ENCODE measurements at regions not wholly inside any gene's neighbourhood (a gene's known extent, or its start where the extent isn't known, plus 50 kb on each side); places are given as distances from the start of the nearest gene placed in this dataset.
"Not testable (repeated sequence)": the region's sequence is repeated elsewhere in the genome, so short reads cannot be mapped to it uniquely, and the experiment has no call there.

DNA sequence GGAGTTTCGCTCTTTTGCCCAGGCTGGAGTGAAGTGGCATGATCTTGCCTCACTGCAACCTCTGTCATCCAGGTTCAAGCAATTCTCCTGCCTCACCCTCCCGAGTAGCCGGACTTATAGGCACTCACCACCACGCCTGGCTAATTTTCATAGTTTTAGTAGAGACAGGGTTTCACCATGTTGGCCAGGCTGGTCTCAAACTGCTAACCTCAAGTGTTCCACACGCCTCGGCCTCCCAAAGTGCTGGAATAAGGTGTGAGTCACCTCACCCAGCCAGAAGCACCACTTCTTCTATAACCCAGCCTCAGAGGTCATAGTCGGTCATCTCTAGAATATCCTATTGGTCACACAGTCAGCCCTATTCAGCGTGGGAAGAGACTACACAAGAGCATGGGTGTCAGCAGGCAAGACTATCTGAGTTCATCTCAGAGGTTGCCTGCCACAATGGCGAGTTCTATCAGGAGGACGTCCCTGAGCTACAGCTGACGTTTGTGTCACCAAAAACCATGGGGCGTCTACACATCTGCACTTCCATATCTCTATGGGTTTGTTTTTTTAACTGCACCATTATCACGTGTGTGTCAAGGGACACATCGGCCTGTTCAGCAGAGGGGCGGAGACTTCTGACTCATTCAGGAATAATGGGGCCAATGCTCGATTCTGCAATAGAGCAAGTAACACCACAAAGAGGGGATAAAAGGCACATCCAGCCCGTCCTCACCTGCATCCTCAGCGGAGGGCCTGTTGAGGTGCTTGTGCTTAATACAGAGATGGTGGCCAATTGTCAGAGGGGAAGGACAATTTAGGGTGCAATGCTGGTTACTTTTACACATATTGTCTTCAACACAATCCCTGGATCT, 256.3 kb upstream of the IRF2BP2 start:
- DNase-seq (ENCODE audit: low read depth, low spot score): no peak

DNA sequence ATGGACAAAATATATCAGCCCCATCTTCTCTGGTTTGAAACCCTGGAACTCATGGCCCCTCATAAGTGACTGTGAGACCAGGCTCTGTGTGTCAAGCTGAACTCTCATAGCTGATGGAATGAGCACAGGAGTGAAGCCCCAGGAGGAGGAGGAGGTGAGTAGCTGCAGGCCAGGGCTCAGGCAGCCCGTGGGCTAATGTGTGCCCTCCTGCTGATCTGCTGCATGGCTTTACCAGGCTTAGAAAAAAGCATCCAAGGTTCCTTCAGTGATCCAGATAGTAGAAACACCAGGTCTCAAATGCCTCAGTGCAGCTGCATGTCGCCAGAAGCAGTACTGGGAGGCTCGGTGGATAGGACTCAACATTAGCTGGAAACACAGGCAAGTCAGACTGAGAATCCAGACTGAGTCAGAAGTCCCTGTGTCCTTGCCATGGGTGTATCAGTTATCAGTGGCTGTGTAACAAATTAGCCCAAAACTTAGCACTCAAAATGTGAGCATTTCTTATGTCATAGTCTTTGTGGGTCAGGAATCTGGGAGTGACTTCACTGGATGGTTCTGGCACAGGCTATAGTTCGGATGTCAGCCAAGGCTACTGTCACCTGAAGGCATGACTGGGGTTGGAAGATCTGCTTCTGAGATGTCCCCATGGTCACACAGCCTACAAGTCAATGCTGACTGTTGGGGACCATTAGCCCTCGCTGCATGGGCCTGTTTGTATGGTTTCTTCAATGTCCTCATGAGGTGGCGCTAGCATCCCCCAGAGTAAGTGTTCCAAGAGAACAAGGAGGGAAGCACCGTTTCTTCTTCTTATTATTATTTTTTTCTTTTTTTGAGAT, 255.4 kb upstream of the IRF2BP2 start:
- DNase-seq (ENCODE audit: low read depth, low spot score): no peak

DNA sequence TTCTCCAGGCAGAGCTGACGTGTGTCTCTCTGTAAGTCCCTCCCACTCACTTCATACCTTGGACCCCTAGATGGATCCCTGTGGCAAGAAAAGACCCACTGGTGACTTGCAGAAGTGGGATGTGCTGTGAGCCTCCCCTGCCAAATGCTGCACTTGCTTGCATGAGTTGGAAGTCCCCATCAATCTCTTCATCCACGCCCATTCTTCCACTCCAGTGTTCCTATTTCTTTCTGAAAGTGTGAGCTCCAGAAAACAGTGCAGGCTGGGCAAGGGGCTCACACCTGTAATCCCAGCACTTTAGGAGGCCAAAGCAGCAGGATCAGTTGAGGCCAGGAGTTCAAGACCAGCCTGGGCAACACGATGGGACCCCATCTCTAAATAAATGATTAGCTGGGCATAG, 254.1 kb upstream of the IRF2BP2 start:
- no peak for DNase-seq (ENCODE audit: low read depth, low spot score)

DNA sequence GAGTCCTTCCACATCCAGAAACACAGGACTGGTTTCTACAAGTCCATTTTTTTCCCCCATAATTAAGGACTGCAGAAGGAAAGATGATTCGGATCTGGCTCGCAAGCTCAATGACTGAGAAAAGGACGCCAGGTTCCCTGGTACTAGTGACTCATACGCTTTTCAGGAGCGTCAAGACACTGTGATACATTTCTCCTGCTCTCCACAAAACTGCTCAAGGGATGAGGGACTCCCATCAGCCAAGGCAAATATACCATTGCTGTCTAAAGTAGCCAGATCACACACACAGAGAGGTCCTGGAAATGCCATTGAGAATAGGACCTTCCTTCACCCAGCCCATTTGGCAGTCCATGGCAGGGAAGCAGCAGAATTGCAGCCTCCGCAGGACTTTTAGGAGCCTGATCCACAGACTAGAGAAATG, 253.6 kb upstream of the IRF2BP2 start:
- no peak for DNase-seq (ENCODE audit: low read depth, low spot score)

DNA sequence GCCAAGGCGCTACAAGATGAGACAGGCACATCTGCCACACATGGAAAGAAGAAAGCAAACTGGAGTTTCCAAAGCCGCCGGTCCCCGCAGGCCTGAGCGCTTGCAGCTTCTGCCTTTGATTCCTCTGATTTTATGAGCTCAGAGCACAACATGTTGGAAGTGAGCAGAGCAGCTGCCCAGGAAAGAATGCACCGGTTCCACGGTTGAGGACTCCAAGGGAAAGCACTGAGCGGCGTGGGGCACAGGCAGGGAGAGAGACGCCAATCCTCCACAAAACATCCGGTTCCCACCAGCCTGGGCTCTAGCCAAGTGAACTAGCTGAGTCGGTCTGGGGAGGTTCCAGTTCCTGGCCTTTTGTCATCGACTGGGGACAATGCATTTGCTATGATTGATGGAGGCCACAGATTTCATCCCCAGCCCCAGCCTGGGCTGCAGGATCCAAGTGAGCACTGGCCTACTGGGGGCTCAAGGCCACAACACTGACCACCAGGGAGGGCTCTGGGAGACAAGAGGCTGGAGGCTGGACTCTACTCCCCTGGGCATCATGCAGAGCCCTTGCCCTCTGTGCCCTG, 253.1 kb upstream of the IRF2BP2 start:
- DNase-seq (ENCODE audit: low read depth, low spot score): no peak

DNA sequence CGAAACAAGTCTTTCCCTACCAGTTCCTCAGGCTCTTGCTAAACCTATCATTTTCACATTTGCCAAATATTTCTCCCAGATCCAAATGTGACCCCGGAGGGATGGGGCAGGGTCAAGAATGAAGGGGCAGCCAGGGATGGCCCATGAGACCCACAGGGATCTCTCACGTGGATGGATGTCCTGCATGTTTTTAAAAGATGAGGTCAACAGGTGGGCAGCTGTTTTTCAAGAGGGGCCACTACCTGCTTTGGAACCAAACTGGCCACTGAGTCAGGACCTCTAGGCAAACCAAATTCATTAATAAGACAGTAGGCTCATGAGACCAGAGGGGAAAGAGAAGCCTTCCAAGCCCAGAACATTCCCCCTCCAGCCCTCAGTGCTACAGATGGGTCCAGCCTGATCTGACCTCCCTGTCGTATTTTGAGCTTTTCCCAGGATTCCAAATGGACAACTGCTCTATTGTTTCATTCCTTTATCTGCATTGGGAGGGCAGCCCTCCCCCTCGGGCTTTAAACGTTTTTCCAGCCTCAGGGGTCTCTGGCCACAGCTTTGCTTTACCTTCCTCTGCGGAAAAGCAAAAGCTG, 252.5 kb upstream of the IRF2BP2 start:
- DNase-seq (ENCODE audit: low read depth, low spot score): no peak

DNA sequence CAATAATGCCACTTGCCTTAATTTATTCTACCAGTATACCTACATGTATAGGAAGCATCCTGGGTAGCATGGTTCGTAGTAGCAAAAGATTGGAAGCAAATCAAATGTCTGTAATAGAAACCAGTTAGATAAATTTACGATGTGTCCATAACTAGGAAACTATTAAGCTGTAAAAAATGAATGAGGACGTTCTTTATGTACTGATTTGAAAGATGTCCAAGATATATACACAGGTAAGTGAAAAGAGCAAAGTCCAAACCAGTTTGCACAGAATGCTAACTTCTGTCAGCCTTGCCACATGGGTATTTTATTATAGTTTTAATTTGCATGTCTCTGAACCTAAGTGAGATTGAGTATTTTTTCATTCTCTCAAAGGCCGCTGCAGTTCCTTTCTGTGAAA, 251.8 kb upstream of the IRF2BP2 start:
- no peak for DNase-seq (ENCODE audit: low read depth, low spot score)

DNA sequence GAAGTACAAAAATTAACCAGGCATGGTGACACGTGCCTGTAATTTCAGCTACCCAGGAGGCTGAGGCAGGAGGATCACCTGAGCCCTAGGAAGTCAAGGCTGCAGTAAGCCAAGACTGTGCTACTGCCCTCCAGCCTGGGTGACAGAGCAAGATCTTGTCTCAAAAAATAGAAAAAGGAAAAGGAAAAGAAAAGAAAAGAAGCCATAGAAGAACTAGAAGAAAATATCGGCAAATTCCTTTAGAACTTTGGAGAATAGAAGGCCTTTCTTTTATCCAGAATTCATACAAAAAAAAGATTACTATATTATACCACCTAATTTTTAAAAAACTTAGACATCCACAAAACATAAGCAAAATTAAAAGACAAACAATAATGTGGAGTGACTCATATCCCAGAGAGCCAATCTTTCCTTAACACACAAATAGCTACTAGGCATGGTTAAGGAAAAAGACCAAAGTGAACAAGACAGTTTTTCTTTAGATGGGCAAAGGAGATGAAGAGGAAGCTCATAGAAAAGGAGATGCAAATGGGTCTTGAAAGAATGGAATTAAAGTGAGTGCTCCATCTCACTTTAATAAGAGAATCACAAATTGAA, 251.1 kb upstream of the IRF2BP2 start:
- no peak for DNase-seq (ENCODE audit: low read depth, low spot score)

DNA sequence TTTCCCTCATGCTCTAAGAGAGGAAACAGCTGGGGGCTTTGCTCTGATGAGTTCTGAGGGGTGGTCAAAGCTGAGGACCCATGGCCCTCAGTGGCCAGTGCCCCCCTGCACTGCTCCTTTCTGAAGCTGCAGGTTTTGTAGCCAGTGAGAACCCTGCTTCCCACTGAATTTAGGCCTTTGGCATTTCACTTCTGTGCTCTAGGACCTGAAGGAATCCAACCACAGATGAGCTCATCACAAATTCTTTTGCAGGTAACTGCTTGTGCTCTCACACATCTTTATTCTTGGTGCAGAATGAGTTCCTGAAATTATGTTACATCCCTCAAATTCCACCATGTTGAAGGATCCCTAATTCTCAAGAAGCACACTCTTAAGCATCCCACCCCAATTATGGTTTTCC, 248.7 kb upstream of the IRF2BP2 start:
- DNase-seq (ENCODE audit: low read depth, low spot score): no peak

DNA sequence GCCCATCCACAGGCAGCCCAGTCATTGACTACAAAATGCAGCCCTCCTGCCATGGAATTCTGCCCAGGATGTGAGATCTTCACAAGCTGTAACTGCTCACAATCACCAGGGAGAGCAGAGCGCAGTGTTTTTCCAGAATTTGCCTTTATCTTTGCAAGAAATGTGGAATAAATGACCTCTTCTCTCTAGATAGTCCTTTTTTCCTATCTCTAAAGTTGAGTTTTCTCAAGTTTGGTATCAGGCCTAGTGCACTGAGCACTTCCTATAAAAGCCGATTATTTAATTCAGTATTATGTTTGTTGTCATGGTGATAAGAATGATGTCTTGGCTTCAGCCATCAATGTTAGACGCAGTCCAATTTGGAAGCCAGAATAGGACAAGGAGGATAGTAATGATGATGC, 246.9 kb upstream of the IRF2BP2 start:
- no peak for DNase-seq (ENCODE audit: low read depth, low spot score)

DNA sequence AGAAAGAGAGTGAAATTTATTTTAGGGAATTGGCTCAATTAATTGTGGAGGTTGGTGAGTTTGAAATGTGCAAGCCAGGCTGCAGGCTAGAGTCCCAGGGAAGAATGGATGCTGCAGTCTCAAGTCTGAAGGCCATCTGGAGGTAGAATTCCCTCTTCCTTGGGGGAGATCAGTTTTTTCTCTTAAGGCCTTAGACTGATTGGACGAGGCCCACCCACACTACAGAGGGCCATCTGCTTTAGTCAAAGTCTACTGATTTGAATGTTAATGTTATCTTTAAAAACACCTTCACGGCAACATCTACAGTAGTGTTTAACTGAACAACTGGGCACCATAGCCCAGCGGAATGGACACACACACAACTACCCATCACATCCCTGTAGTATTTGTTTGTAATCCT, 245.9 kb upstream of the IRF2BP2 start:
- DNase-seq (ENCODE audit: low read depth, low spot score): no peak

DNA sequence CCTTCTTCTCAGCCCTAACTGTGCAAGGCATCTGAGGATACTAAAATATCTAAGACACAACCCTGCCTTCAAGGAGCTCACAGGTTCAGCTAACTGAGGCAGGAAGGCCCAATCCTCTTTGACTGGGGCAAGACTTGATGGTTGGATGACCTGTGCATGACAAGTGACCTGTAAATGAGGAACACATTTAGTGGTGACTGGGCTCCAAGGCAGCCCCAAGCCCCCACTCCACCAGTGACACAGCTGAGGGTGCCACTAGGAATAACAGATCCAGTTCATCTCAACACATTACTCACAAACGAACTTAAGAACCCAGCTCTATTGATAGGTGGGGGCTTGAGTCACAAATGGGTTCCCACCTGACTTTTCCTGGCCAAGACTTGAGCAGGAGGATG, 244.7 kb upstream of the IRF2BP2 start:
- no peak for DNase-seq (ENCODE audit: low read depth, low spot score)

DNA sequence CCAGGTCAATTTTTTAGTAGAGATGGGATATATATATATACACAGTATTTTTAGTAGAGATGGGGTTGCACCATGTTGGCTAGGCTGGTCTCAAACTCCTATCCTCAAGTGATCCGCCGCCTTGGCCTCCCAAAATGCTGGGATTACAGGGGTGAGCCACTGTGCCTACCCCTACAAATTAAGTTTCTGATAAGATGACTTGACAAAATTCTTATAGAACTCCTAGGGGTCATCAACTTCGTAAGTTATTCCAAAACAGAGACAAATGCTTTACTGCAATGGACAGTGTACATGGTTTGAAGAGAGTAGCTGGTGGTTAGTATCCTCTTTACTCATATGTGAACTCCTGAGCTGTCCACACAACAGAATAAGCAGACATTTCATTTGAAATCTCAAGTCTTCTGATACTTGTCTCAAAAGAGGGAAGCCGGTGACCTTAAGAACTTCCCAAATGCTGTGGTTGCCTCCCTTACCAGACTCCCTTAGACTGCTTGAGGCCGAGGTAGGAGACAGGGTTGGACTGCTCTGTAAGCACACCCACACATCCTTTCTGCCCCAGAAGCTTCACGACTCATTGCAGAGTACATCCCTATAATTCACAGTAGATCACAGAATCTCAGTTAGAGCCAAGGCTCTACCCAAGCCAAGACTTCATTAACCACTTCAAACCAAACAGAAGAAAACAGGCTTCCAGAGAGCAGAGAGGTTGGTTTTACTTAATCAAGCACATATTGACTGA, 244.1 kb upstream of the IRF2BP2 start:
- DNase-seq (ENCODE audit: low read depth, low spot score): no peak

DNA sequence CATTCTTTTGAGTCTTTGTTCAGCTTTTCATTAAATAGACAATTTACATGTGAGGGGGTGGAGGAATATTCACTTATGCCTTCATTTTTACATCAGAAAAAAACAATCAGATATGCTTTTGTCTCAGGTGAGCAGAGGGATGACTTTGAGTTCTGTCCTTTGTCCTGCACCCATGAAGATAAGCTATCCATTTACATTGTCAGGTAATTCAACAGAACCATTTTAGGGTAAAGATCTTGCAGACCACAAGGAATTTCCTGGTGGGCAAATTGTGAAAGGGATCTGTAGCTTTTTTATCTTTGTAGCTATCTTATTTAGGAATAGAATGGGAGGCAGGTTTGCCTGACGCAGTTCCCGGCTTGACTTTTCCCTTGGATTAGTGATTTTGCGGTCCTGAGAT, 242.7 kb upstream of the IRF2BP2 start:
- DNase-seq (ENCODE audit: low read depth, low spot score): no peak

DNA sequence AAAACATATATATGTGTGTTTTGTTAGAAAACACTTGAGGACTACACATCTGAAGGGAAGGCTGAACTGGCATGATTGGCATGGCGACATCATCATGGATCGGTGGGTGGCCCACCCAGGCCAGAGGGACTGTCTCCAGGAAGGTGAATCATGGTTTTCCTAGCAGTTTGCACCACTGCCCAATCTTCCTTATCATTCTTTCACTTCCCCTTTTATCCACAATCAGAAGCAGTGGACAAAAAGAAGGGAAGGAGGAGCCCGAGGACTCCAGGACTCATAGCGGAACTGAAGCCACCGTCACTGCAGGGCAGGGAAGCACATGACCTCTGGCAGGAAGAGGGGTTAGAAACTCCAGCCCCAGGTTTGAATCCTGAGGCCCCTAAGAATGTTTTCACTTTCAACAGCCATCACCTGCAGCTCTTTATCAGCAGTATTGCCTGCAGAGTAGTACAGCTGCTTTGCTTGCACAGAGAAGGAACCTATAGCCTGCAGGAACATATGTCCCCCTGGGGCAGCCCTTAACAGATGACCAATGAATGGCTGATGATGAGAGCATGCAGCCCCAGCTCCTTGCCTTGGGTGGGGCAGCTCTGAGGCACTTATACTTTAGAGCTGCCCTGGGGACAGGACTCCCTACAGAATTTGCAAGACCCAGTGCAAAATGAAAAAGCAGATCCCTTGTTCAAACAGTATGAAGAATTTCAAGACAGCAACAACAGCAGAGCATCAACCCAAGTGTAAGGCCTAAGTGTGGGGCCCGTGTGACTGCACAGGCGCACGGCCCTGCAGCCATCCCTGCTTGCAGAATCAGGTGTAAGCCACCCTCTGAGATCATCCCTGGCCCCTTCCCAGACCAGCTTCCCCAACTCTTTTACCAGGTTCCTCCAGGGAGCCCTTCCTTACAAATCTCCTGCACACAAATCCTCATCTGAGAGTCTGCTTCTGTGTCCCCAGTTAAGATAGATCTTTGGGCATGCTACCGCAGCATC, 241.8 kb upstream of the IRF2BP2 start:
- no peak for DNase-seq (ENCODE audit: low read depth, low spot score)

DNA sequence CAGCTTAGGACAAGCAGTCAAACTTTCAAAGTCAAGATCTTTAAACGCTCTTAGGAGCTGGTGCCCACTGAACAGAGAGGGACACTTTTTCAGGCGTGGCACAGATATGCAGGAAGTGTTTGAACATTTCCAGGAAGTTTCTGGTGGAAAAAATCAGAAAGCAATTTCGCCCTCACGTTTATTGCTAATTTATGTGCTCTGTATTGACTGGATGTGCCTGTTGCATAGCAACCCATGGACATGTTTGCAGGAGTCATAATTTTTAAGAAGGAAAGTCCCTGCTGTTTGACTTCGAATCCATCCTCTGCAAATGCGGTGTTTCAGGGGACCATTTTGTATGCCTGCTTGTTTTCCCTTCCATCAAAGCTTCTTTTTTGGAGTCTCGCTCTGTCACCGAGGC, 239.9 kb upstream of the IRF2BP2 start:
- DNase-seq (ENCODE audit: low read depth, low spot score): no peak

DNA sequence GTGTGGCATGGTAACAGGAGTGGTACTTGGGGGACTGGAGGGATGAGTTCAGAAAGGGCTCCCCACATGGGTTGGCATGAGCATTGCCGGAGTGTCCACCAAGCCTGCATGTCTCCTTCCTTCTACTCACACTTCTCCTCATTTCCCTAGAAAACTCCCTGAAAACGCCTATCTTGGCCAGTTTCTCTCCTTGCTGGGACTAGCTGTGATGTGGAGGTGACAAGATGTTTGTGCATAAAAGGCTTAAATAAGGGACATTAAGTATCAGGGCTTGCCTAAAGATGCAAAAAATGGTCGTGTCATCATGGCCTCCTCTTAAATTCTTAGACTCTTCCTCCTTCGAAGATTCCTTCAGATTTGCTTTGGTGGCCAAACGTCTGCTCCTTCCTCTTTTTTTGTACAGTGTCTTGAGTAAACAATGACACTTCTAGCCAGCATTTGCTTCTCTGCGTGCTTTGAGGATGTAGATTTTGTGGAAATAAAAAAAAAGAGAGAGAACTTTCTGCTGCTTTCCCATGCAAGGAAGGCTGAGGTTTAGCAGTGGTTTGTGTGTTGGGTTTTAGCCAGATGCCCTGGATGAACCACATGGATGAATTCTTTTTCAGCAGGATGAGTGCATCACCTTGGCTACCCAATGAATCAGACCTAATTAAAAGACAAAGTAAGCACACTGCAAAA, 239.1 kb upstream of the IRF2BP2 start:
- DNase-seq (ENCODE audit: low read depth, low spot score): no peak

DNA sequence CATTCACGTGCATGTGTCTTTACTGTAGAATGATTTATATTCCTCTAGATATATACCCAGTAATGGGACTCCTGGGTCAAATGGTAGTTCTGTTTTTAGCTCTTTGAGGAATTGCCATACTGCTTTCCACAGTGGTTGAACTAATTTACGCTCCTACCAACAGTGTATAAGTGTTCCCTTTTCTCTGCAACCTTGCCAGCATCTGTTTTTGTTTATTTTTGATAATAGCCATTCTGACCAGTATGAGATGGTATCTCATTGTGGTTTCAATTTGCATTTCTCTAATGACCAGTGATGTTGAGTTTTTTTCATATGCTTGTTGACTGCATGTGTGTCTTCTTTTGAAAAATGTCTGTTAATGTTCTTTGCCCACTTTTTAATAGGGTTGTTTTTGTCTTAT, 236.8 kb upstream of the IRF2BP2 start:
- DNase-seq (ENCODE audit: low read depth, low spot score): not testable (repeated sequence)

DNA sequence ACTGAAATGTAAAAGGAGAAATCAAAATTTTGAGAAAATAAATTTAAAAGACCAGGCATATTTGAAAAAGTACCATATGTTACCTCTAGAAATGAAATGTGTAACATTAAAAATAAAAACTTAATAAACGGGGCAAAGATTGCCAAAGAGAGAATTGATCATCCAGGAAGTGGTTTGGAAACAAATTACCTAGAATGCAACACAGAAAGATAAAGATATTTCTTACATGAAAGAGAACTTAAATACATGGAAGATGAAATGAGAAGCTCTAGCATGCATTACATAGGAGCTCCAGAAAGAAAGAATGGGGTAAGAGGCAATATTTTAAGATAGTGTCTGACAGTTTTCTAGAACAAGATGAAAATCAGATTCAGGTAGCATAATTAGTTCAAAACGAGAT, 235.9 kb upstream of the IRF2BP2 start:
- DNase-seq (ENCODE audit: low read depth, low spot score): no peak

Data from smooth muscle cell of the brain vasculature (primary cell).